GM12873 (cell line): ENCODE measurements at regions not wholly inside any gene's neighbourhood (a gene's known extent, or its start where the extent isn't known, plus 50 kb on each side); places are given as distances from the start of the nearest gene placed in this dataset.
A peak's percentile ranks its signal among the peaks of the same experiment; 100 is the strongest.

Experiments used
- TF ChIP-seq, protein P1 (sequence below): IDR thresholded peaks from 2 replicates; pipeline ENCODE4 v1.5.1; 2012; ENCODE audit warnings: low read depth, mild to moderate bottlenecking, moderate library complexity, low read length, control low read depth; ENCODE audit not compliant: insufficient read depth; ENCODE audit errors: missing control alignments

DNA sequence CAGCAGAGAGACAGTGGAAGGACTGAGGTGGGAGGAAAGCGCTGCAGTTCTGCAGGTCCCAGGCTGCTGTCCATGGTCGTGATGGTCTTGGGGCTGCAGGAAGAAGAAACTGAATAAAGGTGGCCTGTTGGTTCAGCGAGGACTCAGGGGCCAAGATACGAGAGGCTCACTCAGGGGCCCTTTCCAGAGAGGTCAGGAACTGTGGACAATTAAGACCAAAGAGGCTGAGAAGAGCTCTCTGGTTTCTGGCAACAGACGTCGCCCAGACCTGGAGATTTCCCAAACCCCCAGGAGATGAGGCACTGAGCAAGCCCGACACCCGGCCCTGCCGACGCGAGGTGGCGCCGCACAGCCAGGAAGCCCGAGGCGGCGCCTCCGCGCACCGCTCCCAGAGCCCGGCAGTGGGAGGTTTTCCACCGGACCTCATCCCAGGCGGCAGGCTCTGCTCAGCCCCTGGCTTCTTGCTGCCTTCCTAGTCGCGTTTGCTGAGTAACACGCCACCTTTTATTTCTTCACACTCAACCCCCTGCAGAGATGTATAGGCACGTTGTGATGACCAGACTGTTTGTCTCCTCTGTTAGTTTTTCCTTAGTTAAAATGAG is 56.4 kb upstream of the ARRDC4 start:
- TF ChIP-seq, protein P1, sequence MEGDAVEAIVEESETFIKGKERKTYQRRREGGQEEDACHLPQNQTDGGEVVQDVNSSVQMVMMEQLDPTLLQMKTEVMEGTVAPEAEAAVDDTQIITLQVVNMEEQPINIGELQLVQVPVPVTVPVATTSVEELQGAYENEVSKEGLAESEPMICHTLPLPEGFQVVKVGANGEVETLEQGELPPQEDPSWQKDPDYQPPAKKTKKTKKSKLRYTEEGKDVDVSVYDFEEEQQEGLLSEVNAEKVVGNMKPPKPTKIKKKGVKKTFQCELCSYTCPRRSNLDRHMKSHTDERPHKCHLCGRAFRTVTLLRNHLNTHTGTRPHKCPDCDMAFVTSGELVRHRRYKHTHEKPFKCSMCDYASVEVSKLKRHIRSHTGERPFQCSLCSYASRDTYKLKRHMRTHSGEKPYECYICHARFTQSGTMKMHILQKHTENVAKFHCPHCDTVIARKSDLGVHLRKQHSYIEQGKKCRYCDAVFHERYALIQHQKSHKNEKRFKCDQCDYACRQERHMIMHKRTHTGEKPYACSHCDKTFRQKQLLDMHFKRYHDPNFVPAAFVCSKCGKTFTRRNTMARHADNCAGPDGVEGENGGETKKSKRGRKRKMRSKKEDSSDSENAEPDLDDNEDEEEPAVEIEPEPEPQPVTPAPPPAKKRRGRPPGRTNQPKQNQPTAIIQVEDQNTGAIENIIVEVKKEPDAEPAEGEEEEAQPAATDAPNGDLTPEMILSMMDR = peak; percentile 39

DNA sequence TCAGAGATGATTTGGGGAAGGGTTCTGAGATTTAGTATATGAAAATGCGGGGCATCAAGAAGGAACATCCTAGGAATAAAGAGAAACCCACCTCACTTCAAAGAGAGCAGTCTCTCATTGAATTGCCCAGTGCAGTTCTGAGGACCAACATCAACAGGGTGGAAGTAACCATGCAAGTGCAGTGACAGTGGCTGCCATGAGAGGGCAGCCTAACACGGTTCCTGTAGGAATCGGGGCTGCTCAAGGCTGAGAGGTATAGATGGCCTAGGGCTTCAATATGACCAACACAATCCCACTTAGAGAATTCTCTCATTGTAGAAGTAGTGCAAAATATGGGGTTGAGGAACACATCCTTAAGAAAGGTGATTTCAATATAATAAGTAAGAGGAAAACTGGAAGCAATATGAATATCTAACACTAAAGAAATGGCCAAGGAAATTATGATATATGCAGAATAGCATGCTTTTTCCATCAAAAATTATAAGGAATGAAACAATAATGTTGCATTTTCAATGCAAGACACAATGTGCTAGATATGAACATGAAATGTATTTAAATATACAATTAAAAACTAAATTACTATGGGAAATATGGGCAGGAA is 51.1 kb upstream of the ARRDC4 start:
- TF ChIP-seq, protein P1 = peak; percentile 93
